ENCODE measurements at regions not wholly inside any gene's neighbourhood (a gene's known extent, or its start where the extent isn't known, plus 50 kb on each side); places are given as distances from the start of the nearest gene placed in this dataset.

- H3K4me1 ChIP-seq: no peaks in the 10 kb centered on the region
- no peak overlapping the region for H3K27ac ChIP-seq
- TF ChIP-seq, protein P1, sequence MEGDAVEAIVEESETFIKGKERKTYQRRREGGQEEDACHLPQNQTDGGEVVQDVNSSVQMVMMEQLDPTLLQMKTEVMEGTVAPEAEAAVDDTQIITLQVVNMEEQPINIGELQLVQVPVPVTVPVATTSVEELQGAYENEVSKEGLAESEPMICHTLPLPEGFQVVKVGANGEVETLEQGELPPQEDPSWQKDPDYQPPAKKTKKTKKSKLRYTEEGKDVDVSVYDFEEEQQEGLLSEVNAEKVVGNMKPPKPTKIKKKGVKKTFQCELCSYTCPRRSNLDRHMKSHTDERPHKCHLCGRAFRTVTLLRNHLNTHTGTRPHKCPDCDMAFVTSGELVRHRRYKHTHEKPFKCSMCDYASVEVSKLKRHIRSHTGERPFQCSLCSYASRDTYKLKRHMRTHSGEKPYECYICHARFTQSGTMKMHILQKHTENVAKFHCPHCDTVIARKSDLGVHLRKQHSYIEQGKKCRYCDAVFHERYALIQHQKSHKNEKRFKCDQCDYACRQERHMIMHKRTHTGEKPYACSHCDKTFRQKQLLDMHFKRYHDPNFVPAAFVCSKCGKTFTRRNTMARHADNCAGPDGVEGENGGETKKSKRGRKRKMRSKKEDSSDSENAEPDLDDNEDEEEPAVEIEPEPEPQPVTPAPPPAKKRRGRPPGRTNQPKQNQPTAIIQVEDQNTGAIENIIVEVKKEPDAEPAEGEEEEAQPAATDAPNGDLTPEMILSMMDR (IDR thresholded peaks at IDR 0.05): no peak
- no peaks in the 10 kb centered on the region for H3K9me3 ChIP-seq
- DNase-seq: no peak
- intact Hi-C loops (cut with DNase I; ENCODE audit: low total_unique reads): no loop called here
- no peak overlapping the region for H3K4me3 ChIP-seq
- no peaks in the 10 kb centered on the region for H3K36me3 ChIP-seq
- H3K27me3 ChIP-seq: no peaks in the 10 kb centered on the region
Observed at GRCh38 chr10:57786850-57787750, 480.6 kb downstream of the IPMK start.

DNA sequence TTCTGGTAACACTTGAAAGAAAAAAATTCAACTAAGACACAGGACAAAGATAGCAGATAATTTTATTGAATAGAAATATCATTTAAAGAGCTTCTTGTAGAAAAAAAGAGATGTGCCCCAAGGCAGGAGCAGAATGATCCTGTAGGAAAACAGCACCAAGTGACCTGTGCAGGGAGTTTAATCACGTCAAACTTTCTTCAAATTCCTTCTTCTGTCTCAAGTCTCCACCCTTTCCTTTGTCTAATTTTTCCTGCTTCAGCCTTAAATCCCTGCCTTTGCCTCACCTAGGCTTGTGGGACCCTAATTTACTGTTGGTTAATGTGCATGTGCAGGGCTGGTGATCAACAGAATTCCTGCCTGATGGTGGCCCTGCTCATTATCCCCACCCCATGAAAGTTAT lies 481.4 kb downstream of the IPMK start:
- DNase-seq: no peak
- Histone ChIP-seq H3K4me3 (no peak overlapping the region), H3K27me3 (no peaks in the 10 kb centered on the region), H3K36me3 (no peaks in the 10 kb centered on the region), H3K27ac (no peak overlapping the region), H3K4me1 (no peaks in the 10 kb centered on the region), H3K9me3 (no peaks in the 10 kb centered on the region)
- intact Hi-C loops (cut with DNase I; ENCODE audit: low total_unique reads): no loop called here
- TF ChIP-seq, protein P1 (IDR thresholded peaks at IDR 0.05): no peak

DNA sequence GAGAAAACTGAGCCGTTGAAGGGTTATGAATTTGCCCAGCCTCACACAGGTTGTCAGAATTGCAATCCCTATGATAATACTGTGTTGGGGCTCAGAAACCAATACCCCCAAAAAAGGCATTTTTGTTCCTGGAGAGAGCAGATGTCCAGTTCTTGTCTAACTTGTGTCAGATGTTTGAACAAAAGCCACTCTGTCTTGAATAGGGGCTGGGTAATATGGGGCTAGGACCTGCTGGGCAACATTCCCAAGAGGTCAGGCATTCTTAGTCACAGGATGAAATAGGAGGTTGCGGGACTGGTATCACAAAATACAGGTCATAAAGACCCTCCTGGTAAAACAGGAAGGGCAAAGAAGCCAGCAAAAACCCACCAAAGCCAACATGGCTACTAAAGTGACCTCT lies 482.1 kb downstream of the IPMK start:
- Histone ChIP-seq H3K4me3 (no peak overlapping the region), H3K36me3 (no peaks in the 10 kb centered on the region), H3K27me3 (no peaks in the 10 kb centered on the region), H3K4me1 (no peaks in the 10 kb centered on the region), H3K27ac (no peak overlapping the region), H3K9me3 (no peaks in the 10 kb centered on the region)
- TF ChIP-seq, protein P1 (IDR thresholded peaks at IDR 0.05): no peak
- intact Hi-C loops (cut with DNase I; ENCODE audit: low total_unique reads): no loop called here
- DNase-seq: no peak

- no peak for DNase-seq
Observed at GRCh38 chr10:57785068-57785467, 482.6 kb downstream of the IPMK start.

DNA sequence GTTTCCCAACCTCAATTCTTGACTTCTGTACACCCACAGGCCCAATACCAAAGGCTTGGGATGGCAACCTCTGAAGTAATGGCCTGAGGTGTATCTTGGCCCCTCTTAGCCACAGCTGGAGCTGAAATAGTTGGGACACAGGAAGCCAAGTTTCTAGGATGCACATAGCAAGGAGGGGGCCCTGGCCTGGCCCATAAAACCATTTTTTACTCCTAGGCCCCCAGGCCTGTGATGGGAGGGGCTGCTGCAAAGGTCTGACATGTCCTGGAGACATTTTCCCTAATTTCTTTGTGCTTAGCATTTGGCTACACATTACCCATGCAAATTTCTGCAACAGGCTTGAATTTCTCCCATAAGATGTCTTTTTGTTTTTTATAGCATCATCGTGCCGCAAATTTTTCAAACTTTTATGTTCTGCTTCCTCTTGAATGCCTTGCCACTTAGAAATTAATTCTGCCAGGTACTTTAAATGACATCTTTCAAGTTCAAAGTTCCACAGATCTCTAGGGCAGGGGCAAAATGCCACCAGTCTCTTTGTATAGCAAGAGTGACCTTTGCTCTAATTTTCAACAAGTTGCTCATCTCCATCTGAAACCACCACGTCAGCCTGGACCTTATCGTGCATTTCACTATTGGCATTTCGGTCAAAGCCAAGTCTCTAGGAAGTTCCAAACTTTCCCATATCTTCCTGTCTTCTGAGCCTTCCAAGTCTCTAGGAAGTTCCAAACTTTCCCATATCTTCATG lies 490.8 kb downstream of the IPMK start:
- H3K9me3 ChIP-seq: no peaks in the 10 kb centered on the region
- no peaks in the 10 kb centered on the region for H3K27me3 ChIP-seq
- H3K27ac ChIP-seq: no peak overlapping the region
- intact Hi-C loops (cut with DNase I; ENCODE audit: low total_unique reads): no loop called here
- H3K4me1 ChIP-seq: no peaks in the 10 kb centered on the region
- no peak overlapping the region for H3K4me3 ChIP-seq
- TF ChIP-seq, protein P1 (IDR thresholded peaks at IDR 0.05): no peak
- DNase-seq: no peak
- H3K36me3 ChIP-seq: no peaks in the 10 kb centered on the region

More at GRCh38 chr10:57785068-57785467, 482.6 kb downstream of the IPMK start:
- TF ChIP-seq, protein P1 (IDR thresholded peaks at IDR 0.05): no peak
- Histone ChIP-seq H3K4me3 (no peak overlapping the region), H3K27ac (no peak overlapping the region), H3K9me3 (no peaks in the 10 kb centered on the region), H3K36me3 (no peaks in the 10 kb centered on the region), H3K27me3 (no peaks in the 10 kb centered on the region), H3K4me1 (no peaks in the 10 kb centered on the region)
- intact Hi-C loops (cut with DNase I; ENCODE audit: low total_unique reads): no loop called here

Measured in tibial artery (tissue), 4 donors.